ENCODE measurements at regions not wholly inside any gene's neighbourhood (a gene's known extent, or its start where the extent isn't known, plus 50 kb on each side); places are given as distances from the start of the nearest gene placed in this dataset.

DNA sequence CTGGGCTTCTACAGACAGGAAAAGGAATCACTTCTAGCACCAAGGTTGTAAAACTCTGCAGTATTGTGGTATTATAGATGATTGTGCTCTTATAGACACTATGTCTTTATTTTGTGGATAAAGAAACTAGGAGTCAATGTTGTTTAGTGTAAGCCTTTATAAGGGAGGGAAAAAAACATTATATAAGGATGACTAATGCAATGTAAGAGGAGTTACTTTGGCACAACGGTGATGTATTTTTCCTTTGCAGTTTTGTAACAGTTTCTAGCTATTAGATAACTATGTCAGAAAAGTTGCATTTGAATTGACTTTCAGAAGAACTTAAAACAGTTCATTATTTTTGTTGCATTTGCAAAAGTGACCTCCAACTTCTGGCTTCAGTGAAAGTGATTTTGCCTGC, 545.4 kb downstream of the CCDC85A start:
- H3K4me1 ChIP-seq (ENCODE audit: low read length), result no peaks in the 10 kb centered on the region
- no peak overlapping the region for H3K27ac ChIP-seq (ENCODE audit: low read length)
- no peaks in the 10 kb centered on the region for H3K9me3 ChIP-seq (replicated peaks; ENCODE audit: insufficient read depth, low read length)
- no peak overlapping the region for H3K4me3 ChIP-seq (ENCODE audit: low read length)
- no peaks in the 10 kb centered on the region for H3K36me3 ChIP-seq (replicated peaks; ENCODE audit: insufficient read depth, low read length)
- no peak overlapping the region for H3K4me2 ChIP-seq (ENCODE audit: low read depth, low read length)
- H4K20me1 ChIP-seq (ENCODE audit: insufficient read depth, low read length), result no peaks in the 10 kb centered on the region
- DNase-seq, result no peak
- H3K9ac ChIP-seq (ENCODE audit: low read length), result no peak overlapping the region
- H3K27me3 ChIP-seq (replicated peaks; ENCODE audit: insufficient read depth, low read length), result no peaks in the 10 kb centered on the region
- H2AFZ ChIP-seq (ENCODE audit: low read length), result no peak overlapping the region
- no peaks in the 10 kb centered on the region for H3K79me2 ChIP-seq (ENCODE audit: low read length)
- TF ChIP-seq EZH2phosphoT487 (IDR thresholded peaks at IDR 0.05; ENCODE audit: low read length) (no peak), EZH2 (optimal IDR thresholded peaks at IDR 0.05; ENCODE audit: low read depth, low read length) (no peak), CTCF (IDR thresholded peaks at IDR 0.05; ENCODE audit: low read length) (no peak)
- no peaks in the 10 kb centered on the region for H3K9me2 ChIP-seq (replicated peaks; ENCODE audit: insufficient read depth, low read length)
- H3F3A ChIP-seq (ENCODE audit: insufficient read depth, low read length), result no peaks in the 10 kb centered on the region

DNA sequence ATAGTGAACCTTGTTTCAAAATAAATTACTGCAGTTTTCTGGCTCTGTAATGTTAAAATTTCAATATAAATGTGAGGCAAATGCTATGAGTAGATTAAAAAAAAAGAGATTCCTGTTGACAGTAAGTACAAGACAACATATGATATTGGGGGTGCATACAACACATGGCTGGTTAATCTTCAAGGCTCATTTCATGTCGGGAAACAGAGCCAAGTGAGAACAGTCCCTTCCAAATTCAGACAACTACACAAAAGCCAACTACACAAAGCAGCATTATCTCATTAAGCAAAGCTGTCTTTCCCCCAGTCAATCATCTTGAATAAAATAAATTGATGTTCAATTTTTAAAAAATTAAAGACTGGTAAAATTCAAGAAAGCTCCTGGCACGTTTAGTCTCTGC, 549.2 kb downstream of the CCDC85A start:
- Histone ChIP-seq H3K4me3 (ENCODE audit: low read length) (no peak overlapping the region), H3K4me2 (ENCODE audit: low read depth, low read length) (no peak overlapping the region), H3K27ac (ENCODE audit: low read length) (no peak overlapping the region), H3K27me3 (replicated peaks; ENCODE audit: insufficient read depth, low read length) (no peaks in the 10 kb centered on the region), H3K4me1 (ENCODE audit: low read length) (no peaks in the 10 kb centered on the region), H3K36me3 (replicated peaks; ENCODE audit: insufficient read depth, low read length) (no peaks in the 10 kb centered on the region), H3F3A (ENCODE audit: insufficient read depth, low read length) (no peaks in the 10 kb centered on the region), H3K9ac (ENCODE audit: low read length) (no peak overlapping the region), H4K20me1 (ENCODE audit: insufficient read depth, low read length) (no peaks in the 10 kb centered on the region), H2AFZ (ENCODE audit: low read length) (no peak overlapping the region), H3K9me2 (replicated peaks; ENCODE audit: insufficient read depth, low read length) (no peaks in the 10 kb centered on the region), H3K79me2 (ENCODE audit: low read length) (no peaks in the 10 kb centered on the region), H3K9me3 (replicated peaks; ENCODE audit: insufficient read depth, low read length) (no peaks in the 10 kb centered on the region)
- no peak for DNase-seq
- TF ChIP-seq EZH2 (optimal IDR thresholded peaks at IDR 0.05; ENCODE audit: low read depth, low read length) (no peak), EZH2phosphoT487 (IDR thresholded peaks at IDR 0.05; ENCODE audit: low read length) (no peak), CTCF (IDR thresholded peaks at IDR 0.05; ENCODE audit: low read length) (no peak)

GRCh38 chr2:56739413-56739812, 555.6 kb downstream of the CCDC85A start:
- no peak overlapping the region for H3K4me3 ChIP-seq (ENCODE audit: low read length)
- no peaks in the 10 kb centered on the region for H4K20me1 ChIP-seq (ENCODE audit: insufficient read depth, low read length)
- no peak overlapping the region for H2AFZ ChIP-seq (ENCODE audit: low read length)
- H3K79me2 ChIP-seq (ENCODE audit: low read length), result no peaks in the 10 kb centered on the region
- no peaks in the 10 kb centered on the region for H3K9me3 ChIP-seq (replicated peaks; ENCODE audit: insufficient read depth, low read length)
- no peak for DNase-seq
- no peaks in the 10 kb centered on the region for H3K9me2 ChIP-seq (replicated peaks; ENCODE audit: insufficient read depth, low read length)
- no peak overlapping the region for H3K9ac ChIP-seq (ENCODE audit: low read length)
- TF ChIP-seq CTCF (IDR thresholded peaks at IDR 0.05; ENCODE audit: low read length), result no peak
- TF ChIP-seq EZH2 (optimal IDR thresholded peaks at IDR 0.05; ENCODE audit: low read depth, low read length), result no peak
- no peak for TF ChIP-seq EZH2phosphoT487 (IDR thresholded peaks at IDR 0.05; ENCODE audit: low read length)
- no peak overlapping the region for H3K4me2 ChIP-seq (ENCODE audit: low read depth, low read length)
- no peaks in the 10 kb centered on the region for H3K4me1 ChIP-seq (ENCODE audit: low read length)
- no peak overlapping the region for H3K27ac ChIP-seq (ENCODE audit: low read length)
- no peaks in the 10 kb centered on the region for H3K27me3 ChIP-seq (replicated peaks; ENCODE audit: insufficient read depth, low read length)
- H3F3A ChIP-seq (ENCODE audit: insufficient read depth, low read length), result no peaks in the 10 kb centered on the region
- H3K36me3 ChIP-seq (replicated peaks; ENCODE audit: insufficient read depth, low read length), result no peaks in the 10 kb centered on the region
